ENCODE measurements at regions not wholly inside any gene's neighbourhood (a gene's known extent, or its start where the extent isn't known, plus 50 kb on each side); places are given as distances from the start of the nearest gene placed in this dataset.

DNA sequence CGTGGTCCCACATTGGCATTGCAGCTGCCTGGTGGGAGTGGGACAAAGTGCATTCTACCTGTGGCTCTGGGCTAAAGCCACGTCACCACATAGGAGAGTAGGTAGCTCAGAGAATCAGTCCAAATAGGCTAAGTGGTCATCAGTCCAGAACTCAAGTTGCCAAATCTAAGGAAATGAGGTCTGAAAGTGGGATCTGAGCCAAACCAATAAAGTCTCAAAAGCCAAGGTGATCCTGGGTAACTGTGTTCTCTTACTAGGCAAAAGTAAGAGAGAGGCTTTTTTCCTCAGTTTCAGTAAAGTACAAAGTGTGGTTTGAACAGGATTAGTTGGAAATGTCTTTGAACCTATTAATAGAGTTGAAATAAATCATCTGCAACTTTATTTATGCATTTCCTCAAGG is 68.6 kb upstream of the CNKSR3 start:
- H3K27me3 ChIP-seq (ENCODE audit: low read length), result no peaks in the 10 kb centered on the region
- DNase-seq (peak; percentile 74), ATAC-seq (no peak; the same call in 1 of the 2 replicates)
- H3K9me2 ChIP-seq (replicated peaks; ENCODE audit: low read length), result no peaks in the 10 kb centered on the region
- peak overlapping the region; percentile 52; the same call in 1 of the 2 replicates for H3K4me2 ChIP-seq (ENCODE audit: low read length)
- H3K36me3 ChIP-seq (ENCODE audit: low read depth, low read length), result no peaks in the 10 kb centered on the region
- H3K4me3 ChIP-seq (ENCODE audit: low read length), result no peak overlapping the region
- TF ChIP-seq EZH2phosphoT487 (IDR thresholded peaks at IDR 0.05; ENCODE audit: borderline replicate concordance, low read length) (no peak), EZH2 (IDR thresholded peaks at IDR 0.05; ENCODE audit: low read length, unreplicated experiment) (no peak)
- TF ChIP-seq, protein P1, sequence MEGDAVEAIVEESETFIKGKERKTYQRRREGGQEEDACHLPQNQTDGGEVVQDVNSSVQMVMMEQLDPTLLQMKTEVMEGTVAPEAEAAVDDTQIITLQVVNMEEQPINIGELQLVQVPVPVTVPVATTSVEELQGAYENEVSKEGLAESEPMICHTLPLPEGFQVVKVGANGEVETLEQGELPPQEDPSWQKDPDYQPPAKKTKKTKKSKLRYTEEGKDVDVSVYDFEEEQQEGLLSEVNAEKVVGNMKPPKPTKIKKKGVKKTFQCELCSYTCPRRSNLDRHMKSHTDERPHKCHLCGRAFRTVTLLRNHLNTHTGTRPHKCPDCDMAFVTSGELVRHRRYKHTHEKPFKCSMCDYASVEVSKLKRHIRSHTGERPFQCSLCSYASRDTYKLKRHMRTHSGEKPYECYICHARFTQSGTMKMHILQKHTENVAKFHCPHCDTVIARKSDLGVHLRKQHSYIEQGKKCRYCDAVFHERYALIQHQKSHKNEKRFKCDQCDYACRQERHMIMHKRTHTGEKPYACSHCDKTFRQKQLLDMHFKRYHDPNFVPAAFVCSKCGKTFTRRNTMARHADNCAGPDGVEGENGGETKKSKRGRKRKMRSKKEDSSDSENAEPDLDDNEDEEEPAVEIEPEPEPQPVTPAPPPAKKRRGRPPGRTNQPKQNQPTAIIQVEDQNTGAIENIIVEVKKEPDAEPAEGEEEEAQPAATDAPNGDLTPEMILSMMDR (conservative IDR thresholded peaks at IDR 0.05; ENCODE audit: low read depth, low read length), result no peak
- H4K20me1 ChIP-seq (ENCODE audit: low read length), result no peaks in the 10 kb centered on the region
- no peaks in the 10 kb centered on the region for H3F3A ChIP-seq (ENCODE audit: low read length, unreplicated experiment)
- peak overlapping the region; percentile 52 for H3K9ac ChIP-seq (ENCODE audit: low read length)
- peak overlapping the region; percentile 85 for H3K27ac ChIP-seq (ENCODE audit: low read length)
- H3K4me1 ChIP-seq (ENCODE audit: insufficient read depth, low read length), result peaks cover 20% of the 10 kb centered on the region
- CTCF ChIA-PET, result no interaction called here
- H3K79me2 ChIP-seq (ENCODE audit: low read length), result no peaks in the 10 kb centered on the region
- no peaks in the 10 kb centered on the region for H3K9me3 ChIP-seq (ENCODE audit: low read length)
- H2AFZ ChIP-seq (ENCODE audit: low read length), result no peak overlapping the region
- BruUV-seq (replicated peaks), result no TSS peak
- POLR2A ChIA-PET (ENCODE audit: unreplicated experiment), result no interaction called here
- intact Hi-C loops (cut with micrococcal nuclease), result no loop called here

DNA sequence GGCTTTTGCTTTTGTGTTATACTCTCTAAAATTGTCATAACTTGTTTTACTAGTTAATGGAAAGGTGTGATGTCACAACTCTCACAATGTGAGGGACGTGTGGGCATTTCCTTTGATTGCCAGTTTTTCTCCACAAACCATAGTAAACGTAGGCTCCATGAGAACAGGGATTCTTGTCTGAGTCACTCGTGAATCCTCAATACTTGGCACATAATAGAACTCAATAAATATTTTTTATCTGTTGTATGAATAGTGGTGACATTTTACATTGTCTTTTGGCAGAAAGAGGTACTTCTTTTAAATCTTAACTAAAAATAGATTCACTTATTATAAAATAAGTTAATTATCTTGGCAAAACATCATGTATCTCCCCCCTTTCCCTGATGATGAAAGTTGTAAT is 69.0 kb upstream of the CNKSR3 start:
- intact Hi-C loops (cut with micrococcal nuclease), result no loop called here
- H3K9ac ChIP-seq (ENCODE audit: low read length), result peak overlapping the region; percentile 52
- peak overlapping the region; percentile 85 for H3K27ac ChIP-seq (ENCODE audit: low read length)
- no peaks in the 10 kb centered on the region for H3K9me2 ChIP-seq (replicated peaks; ENCODE audit: low read length)
- ChIA-PET CTCF (no interaction called here), POLR2A (ENCODE audit: unreplicated experiment) (no interaction called here)
- no peak overlapping the region for H3K4me3 ChIP-seq (ENCODE audit: low read length)
- peaks cover 20% of the 10 kb centered on the region for H3K4me1 ChIP-seq (ENCODE audit: insufficient read depth, low read length)
- H4K20me1 ChIP-seq (ENCODE audit: low read length), result no peaks in the 10 kb centered on the region
- no peaks in the 10 kb centered on the region for H3F3A ChIP-seq (ENCODE audit: low read length, unreplicated experiment)
- ATAC-seq, result no peak; the same call in 1 of the 2 replicates
- H3K9me3 ChIP-seq (ENCODE audit: low read length), result no peaks in the 10 kb centered on the region
- no peaks in the 10 kb centered on the region for H3K79me2 ChIP-seq (ENCODE audit: low read length)
- peak; percentile 53 for DNase-seq
- no peak for TF ChIP-seq EZH2 (IDR thresholded peaks at IDR 0.05; ENCODE audit: low read length, unreplicated experiment)
- TF ChIP-seq EZH2phosphoT487 (IDR thresholded peaks at IDR 0.05; ENCODE audit: borderline replicate concordance, low read length), result no peak
- TF ChIP-seq, protein P1 (conservative IDR thresholded peaks at IDR 0.05; ENCODE audit: low read depth, low read length), result no peak
- H2AFZ ChIP-seq (ENCODE audit: low read length), result no peak overlapping the region
- H3K27me3 ChIP-seq (ENCODE audit: low read length), result no peaks in the 10 kb centered on the region
- no TSS peak for BruUV-seq (replicated peaks)
- H3K36me3 ChIP-seq (ENCODE audit: low read depth, low read length), result no peaks in the 10 kb centered on the region
- H3K4me2 ChIP-seq (ENCODE audit: low read length), result peak overlapping the region; percentile 52; the same call in 1 of the 2 replicates

DNA sequence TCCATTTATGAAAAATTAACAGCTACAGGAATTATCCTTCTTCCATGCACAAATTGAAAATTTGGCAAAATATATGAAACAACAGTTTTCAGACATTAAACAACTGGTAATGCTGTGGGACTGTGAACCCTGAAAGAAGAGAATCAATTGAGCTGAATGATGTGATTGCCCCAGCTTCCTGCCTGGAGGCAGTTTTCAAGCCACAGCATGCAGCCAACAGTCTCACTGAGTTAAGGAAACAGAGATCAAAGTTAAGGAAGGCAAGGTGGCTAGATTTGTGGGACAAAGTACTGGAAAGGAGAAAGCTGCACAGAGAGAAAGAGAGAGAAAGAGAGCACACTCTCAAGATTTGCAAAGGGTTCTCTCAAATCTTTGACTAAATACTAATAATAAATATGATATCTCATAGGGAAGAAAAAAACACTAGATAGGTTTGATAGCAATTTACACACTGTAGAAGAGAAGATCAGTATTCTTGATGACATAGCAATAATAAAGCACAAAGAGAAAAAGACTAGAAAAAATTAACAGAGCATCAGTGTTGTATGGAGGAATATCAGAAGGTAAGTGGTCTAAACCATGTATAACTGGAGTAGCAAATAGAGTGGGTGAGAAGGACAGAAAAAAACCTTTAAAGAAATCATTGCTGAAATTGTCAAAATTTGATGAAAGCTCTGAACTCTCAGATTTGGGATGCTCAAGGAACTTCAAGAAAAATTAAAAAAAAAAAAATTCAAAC is 70.1 kb upstream of the CNKSR3 start:
- intact Hi-C loops (cut with micrococcal nuclease), result no loop called here
- Histone ChIP-seq H3K27ac (ENCODE audit: low read length) (no peak overlapping the region), H3K27me3 (ENCODE audit: low read length) (no peaks in the 10 kb centered on the region), H3F3A (ENCODE audit: low read length, unreplicated experiment) (no peaks in the 10 kb centered on the region), H2AFZ (ENCODE audit: low read length) (no peak overlapping the region), H3K4me3 (ENCODE audit: low read length) (no peak overlapping the region), H3K9me3 (ENCODE audit: low read length) (no peaks in the 10 kb centered on the region), H3K4me1 (ENCODE audit: insufficient read depth, low read length) (peaks cover 20% of the 10 kb centered on the region), H3K9ac (ENCODE audit: low read length) (no peak overlapping the region), H3K79me2 (ENCODE audit: low read length) (no peaks in the 10 kb centered on the region), H3K4me2 (ENCODE audit: low read length) (no peak overlapping the region), H3K36me3 (ENCODE audit: low read depth, low read length) (no peaks in the 10 kb centered on the region), H4K20me1 (ENCODE audit: low read length) (no peaks in the 10 kb centered on the region), H3K9me2 (replicated peaks; ENCODE audit: low read length) (no peaks in the 10 kb centered on the region)
- ChIA-PET CTCF (no interaction called here), POLR2A (ENCODE audit: unreplicated experiment) (no interaction called here)
- no peak for DNase-seq
- BruUV-seq (replicated peaks), result no TSS peak
- ATAC-seq, result no peak
- TF ChIP-seq EZH2phosphoT487 (IDR thresholded peaks at IDR 0.05; ENCODE audit: borderline replicate concordance, low read length) (no peak), EZH2 (IDR thresholded peaks at IDR 0.05; ENCODE audit: low read length, unreplicated experiment) (no peak)
- TF ChIP-seq, protein P1 (conservative IDR thresholded peaks at IDR 0.05; ENCODE audit: low read depth, low read length), result no peak
